NCI-H460 (cell line): ENCODE measurements at regions not wholly inside any gene's neighbourhood (a gene's known extent, or its start where the extent isn't known, plus 50 kb on each side); places are given as distances from the start of the nearest gene placed in this dataset.
"Not testable (repeated sequence)": the region's sequence is repeated elsewhere in the genome, so short reads cannot be mapped to it uniquely, and the experiment has no call there.

Experiments
- DNase-seq: peaks from one replicate; pipeline ENCODE4 v3.0.0-alpha.2; 2016; ENCODE audit warnings: low read depth; ENCODE audit errors: extremely low read depth

GRCh38 chr6:74448850-74449249 is 752.8 kb downstream of the CD109 start:
- no peak for DNase-seq

- no peak for DNase-seq
Observed at GRCh38 chr6:74447013-74447412, 751.0 kb downstream of the CD109 start.

- DNase-seq: no peak
Observed at GRCh38 chr6:74439123-74439811, 743.3 kb downstream of the CD109 start.

GRCh38 chr6:74438395-74438794 is 742.4 kb downstream of the CD109 start:
- not testable (repeated sequence) for DNase-seq

- no peak for DNase-seq
Observed at GRCh38 chr6:74434171-74434570, 738.2 kb downstream of the CD109 start.

GRCh38 chr6:74431873-74432580 is 736.0 kb downstream of the CD109 start:
- DNase-seq: no peak

GRCh38 chr6:74420221-74420620 is 724.2 kb downstream of the CD109 start:
- DNase-seq: no peak

GRCh38 chr6:74415056-74415455 is 719.1 kb downstream of the CD109 start:
- DNase-seq: no peak

- no peak for DNase-seq
Observed at GRCh38 chr6:74410630-74411029, 714.6 kb downstream of the CD109 start.

- peak; percentile 1 for DNase-seq
Observed at GRCh38 chr6:74409447-74409846, 713.4 kb downstream of the CD109 start.

- no peak for DNase-seq
Observed at GRCh38 chr6:74408844-74409243, 712.8 kb downstream of the CD109 start.

- no peak for DNase-seq
Observed at GRCh38 chr6:74404366-74404765, 708.4 kb downstream of the CD109 start.

GRCh38 chr6:74402781-74403180 is 706.8 kb downstream of the CD109 start:
- no peak for DNase-seq

GRCh38 chr6:74378437-74378836 is 682.4 kb downstream of the CD109 start:
- DNase-seq: not testable (repeated sequence)

GRCh38 chr6:74369556-74369993 is 673.6 kb downstream of the CD109 start:
- DNase-seq: no peak

GRCh38 chr6:74368746-74369145 is 672.7 kb downstream of the CD109 start:
- no peak for DNase-seq

GRCh38 chr6:74366634-74367033 is 670.6 kb downstream of the CD109 start:
- no peak for DNase-seq

- no peak for DNase-seq
Observed at GRCh38 chr6:74362391-74362790, 666.4 kb downstream of the CD109 start.

- no peak for DNase-seq
Observed at GRCh38 chr6:74357321-74357720, 661.3 kb downstream of the CD109 start.

GRCh38 chr6:74356391-74356790 is 660.4 kb downstream of the CD109 start:
- no peak for DNase-seq

GRCh38 chr6:74346936-74347535 is 651.0 kb downstream of the CD109 start:
- DNase-seq: no peak

- DNase-seq: no peak
Observed at GRCh38 chr6:74343804-74344203, 647.8 kb downstream of the CD109 start.
